Neuronal stem cell (in vitro differentiated cells): ENCODE measurements at regions not wholly inside any gene's neighbourhood (a gene's known extent, or its start where the extent isn't known, plus 50 kb on each side); places are given as distances from the start of the nearest gene placed in this dataset.

Experiments used
- DNase-seq: peaks from one replicate; pipeline ENCODE4 v3.0.0-alpha.2; 2013; ENCODE audit warnings: low spot score
- H2AFZ ChIP-seq: one replicate; pipeline ENCODE4 v1.6.1; 2013; ENCODE audit warnings: mild to moderate bottlenecking, low read length, inconsistent platforms
- H2AK5ac ChIP-seq: 2 replicates; pipeline ENCODE4 v1.6.1; 2013; ENCODE audit warnings: low read depth, mild to moderate bottlenecking, inconsistent platforms, low read length, moderate library complexity, mixed read lengths
- H2BK120ac ChIP-seq: 2 replicates; pipeline ENCODE4 v1.6.1; 2013; ENCODE audit warnings: low read depth, mild to moderate bottlenecking, inconsistent platforms, low read length, moderate library complexity, mixed read lengths
- H2BK12ac ChIP-seq: one replicate; pipeline ENCODE4 v1.6.1; 2013; ENCODE audit warnings: low read length, inconsistent platforms
- H2BK15ac ChIP-seq: 2 replicates; pipeline ENCODE4 v1.6.1; 2013; ENCODE audit warnings: mild to moderate bottlenecking, low read length, inconsistent platforms, mixed read lengths
- H2BK5ac ChIP-seq: one replicate; pipeline ENCODE4 v1.6.1; 2013; ENCODE audit warnings: inconsistent platforms, mild to moderate bottlenecking, low read length, moderate library complexity
- H3K14ac ChIP-seq: one replicate; pipeline ENCODE4 v1.6.1; 2013; ENCODE audit warnings: low read length, inconsistent platforms
- H3K18ac ChIP-seq: 2 replicates; pipeline ENCODE4 v1.6.1; 2013; ENCODE audit warnings: low read length, inconsistent platforms
- H3K23ac ChIP-seq: 2 replicates; pipeline ENCODE4 v1.6.1; 2013; ENCODE audit warnings: low read depth, mild to moderate bottlenecking, mixed read lengths, low read length, inconsistent platforms; ENCODE audit not compliant: poor library complexity
- H3K27ac ChIP-seq: replicated peaks from 3 replicates; pipeline ENCODE4 v1.5.1; 2013; ENCODE audit warnings: low read length, inconsistent platforms
- H3K27me3 ChIP-seq, 3 experiments: 2 replicates each; pipeline ENCODE4 v1.6.1; 2013; ENCODE audit warnings: low read length in 3 of 3, mild to moderate bottlenecking in 2 of 3, inconsistent platforms in 1 of 3, low read depth in 1 of 3, mixed read lengths in 1 of 3, moderate library complexity in 1 of 3; ENCODE audit not compliant: control insufficient read depth in 3 of 3, insufficient read depth in 3 of 3
- H3K36me3 ChIP-seq, 2 donors: replicated peaks in 1 of 2; 2 replicates each; pipeline ENCODE4 v1.6.1; 2013; ENCODE audit warnings: low read length in 2 of 2; ENCODE audit not compliant: control insufficient read depth in 2 of 2, insufficient read depth in 2 of 2
- H3K4ac ChIP-seq: 2 replicates; pipeline ENCODE4 v1.6.1; 2013; ENCODE audit warnings: inconsistent platforms, mild to moderate bottlenecking, low read length, moderate library complexity
- H3K4me1 ChIP-seq, 2 donors: 1 replicate in 1 of 2; 2 replicates in 1 of 2; pipeline ENCODE4 v1.6.1; 2013; ENCODE audit warnings: low read length in 2 of 2, low read depth in 1 of 2; ENCODE audit not compliant: control insufficient read depth in 2 of 2, insufficient read depth in 1 of 2
- H3K4me2 ChIP-seq: one replicate; pipeline ENCODE4 v1.6.1; 2013; ENCODE audit warnings: mild to moderate bottlenecking, low read length, inconsistent platforms; ENCODE audit not compliant: insufficient read depth, poor library complexity, severe bottlenecking
- H3K4me3 ChIP-seq, 2 donors: 2 replicates each; pipeline ENCODE4 v1.5.1; 2013; ENCODE audit warnings: low read length in 2 of 2, mild to moderate bottlenecking in 2 of 2, inconsistent platforms in 1 of 2, moderate library complexity in 1 of 2
- H3K79me1 ChIP-seq: one replicate; pipeline ENCODE4 v1.6.1; 2013; ENCODE audit warnings: low read depth, mild to moderate bottlenecking, inconsistent platforms, low read length, moderate library complexity
- H3K9ac ChIP-seq: one replicate; pipeline ENCODE4 v1.6.1; 2013; ENCODE audit warnings: mild to moderate bottlenecking, low read depth, low read length, inconsistent platforms; ENCODE audit not compliant: poor library complexity
- H3K9me3 ChIP-seq, 2 donors: replicated peaks in 1 of 2; 2 replicates each; pipeline versions ENCODE3 to v1.6.1; 2013; ENCODE audit warnings: low read length in 2 of 2, mild to moderate bottlenecking in 2 of 2, inconsistent platforms in 1 of 2, low read depth in 1 of 2, mixed read lengths in 1 of 2, moderate library complexity in 1 of 2; ENCODE audit not compliant: control insufficient read depth in 2 of 2, insufficient read depth in 1 of 2
- H4K8ac ChIP-seq: one replicate; pipeline ENCODE4 v1.6.1; 2013; ENCODE audit warnings: low read depth, mild to moderate bottlenecking, inconsistent platforms, low read length, moderate library complexity
- H4K91ac ChIP-seq: one replicate; pipeline ENCODE4 v1.6.1; 2013; ENCODE audit warnings: low read length, low read depth, mild to moderate bottlenecking, inconsistent platforms; ENCODE audit not compliant: poor library complexity
- WGBS, 2 donors: extraction: QIAGEN DNeasy Blood & Tissue Kit; methylation state at CpG; one replicate each; pipeline ENCODE4 v1.1.7; 2013; ENCODE audit warnings: missing lambda C conversion rate in 2 of 2, mixed read lengths in 1 of 2; ENCODE audit not compliant: insufficient read length in 2 of 2, insufficient replicate concordance in 1 of 2; ENCODE audit errors: extremely low coverage in 2 of 2; 5-methylcytosine and 5-hydroxymethylcytosine counted together

DNA sequence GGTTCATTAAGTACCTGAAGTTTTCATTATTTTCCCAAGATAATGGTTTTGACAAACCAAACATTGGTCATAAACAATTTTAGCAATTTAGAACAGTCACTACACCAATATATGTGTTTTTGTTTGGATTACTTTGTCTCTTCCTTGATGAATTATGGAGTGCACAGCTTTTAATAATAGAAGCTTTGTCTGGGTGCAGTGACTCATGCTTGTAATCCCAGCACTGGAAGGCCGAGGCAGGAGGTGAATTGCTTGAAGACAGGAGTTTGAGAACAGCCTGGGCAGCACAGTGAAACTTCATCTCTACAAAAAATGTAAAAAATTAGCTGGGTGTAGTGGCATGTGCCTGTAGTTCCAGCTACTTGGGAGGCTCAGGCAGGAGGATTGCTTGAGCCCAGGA, 89.4 kb upstream of the ANKEF1 start:
- Histone ChIP-seq H3K4ac (no peak overlapping the region), H2BK5ac (no peak overlapping the region)

DNA sequence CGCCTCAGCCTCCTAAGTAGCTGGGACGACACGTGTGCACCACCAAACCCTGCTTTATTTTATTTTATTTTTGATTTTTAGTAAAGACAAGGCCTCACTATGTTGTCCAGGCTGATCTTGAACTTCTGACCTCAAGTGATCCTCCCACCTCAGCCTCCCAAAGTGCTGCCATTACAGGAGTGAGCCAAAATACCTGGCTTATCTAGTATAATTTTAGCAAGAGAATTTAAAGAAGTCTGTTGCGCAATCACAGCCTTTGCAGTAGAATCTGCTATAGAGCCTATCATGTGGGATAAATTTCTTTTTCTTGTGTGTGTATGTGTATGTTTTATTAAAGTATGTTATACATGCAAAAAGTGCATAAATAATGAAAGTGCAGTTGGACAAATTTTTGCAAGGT, 92.1 kb upstream of the ANKEF1 start:
- no peaks in the 10 kb centered on the region for H3K4me1 ChIP-seq
- no peak overlapping the region for H3K4me3 ChIP-seq
- no peak overlapping the region for H4K91ac ChIP-seq
- no peak for DNase-seq
- no peak overlapping the region for H2AK5ac ChIP-seq
- H2BK15ac ChIP-seq = no peak overlapping the region
- no peak overlapping the region for H3K9ac ChIP-seq
- no peak overlapping the region for H3K4me2 ChIP-seq
- WGBS, 2 donors = no CpG with 5 or more reads among the region's 4 CpGs
- no peak overlapping the region for H4K8ac ChIP-seq
- H3K18ac ChIP-seq = no peak overlapping the region
- no peak overlapping the region for H3K27ac ChIP-seq
- H3K4ac ChIP-seq = no peak overlapping the region
- no peak overlapping the region for H2BK5ac ChIP-seq
- H3K23ac ChIP-seq = no peak overlapping the region
- H3K14ac ChIP-seq = no peak overlapping the region
- H2BK120ac ChIP-seq = no peak overlapping the region
- H3K79me1 ChIP-seq = no peaks in the 10 kb centered on the region
- H2BK12ac ChIP-seq = no peak overlapping the region
- no peaks in the 10 kb centered on the region for H3K36me3 ChIP-seq
- H3K27me3 ChIP-seq = no peaks in the 10 kb centered on the region
- H2AFZ ChIP-seq = no peak overlapping the region
- no peaks in the 10 kb centered on the region for H3K9me3 ChIP-seq

More for the DNA sequence above, 89.4 kb upstream of the ANKEF1 start:
- Histone ChIP-seq H4K8ac (no peak overlapping the region), H2AK5ac (no peak overlapping the region), H3K79me1 (no peaks in the 10 kb centered on the region), H3K9ac (no peak overlapping the region), H3K23ac (no peak overlapping the region), H3K4me2 (no peak overlapping the region), H4K91ac (no peak overlapping the region), H2AFZ (no peak overlapping the region), H2BK12ac (no peak overlapping the region), H3K14ac (no peak overlapping the region), H3K18ac (no peak overlapping the region), H2BK120ac (no peak overlapping the region), H3K9me3 (no peaks in the 10 kb centered on the region), H3K27me3 (no peaks in the 10 kb centered on the region), H3K27ac (no peak overlapping the region), H3K4me3 (no peak overlapping the region), H3K36me3 (no peaks in the 10 kb centered on the region), H2BK15ac (no peak overlapping the region), H3K4me1 (no peaks in the 10 kb centered on the region)
- DNase-seq = peak; percentile 8
- WGBS, 2 donors = no CpG with 5 or more reads among the region's 1 CpG

DNA sequence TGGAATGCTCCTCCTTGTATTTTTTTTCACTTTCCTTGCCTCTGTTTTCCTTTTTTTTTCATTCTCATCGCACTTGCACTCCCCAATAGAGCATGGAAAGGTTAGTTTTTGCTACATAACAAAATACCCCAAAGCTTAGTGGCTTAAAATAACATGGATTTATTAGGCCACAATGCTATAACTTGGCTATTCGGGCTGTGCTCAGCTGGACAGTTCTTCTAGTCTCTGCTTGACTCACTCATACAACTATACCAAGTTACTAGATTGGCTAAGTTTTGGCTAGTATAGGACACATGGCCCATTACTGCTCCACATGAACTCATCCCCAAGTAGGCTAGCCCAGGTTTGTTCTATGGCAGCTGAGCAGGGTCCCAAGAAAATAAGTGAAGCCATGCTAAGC, 94.5 kb upstream of the ANKEF1 start:
- H4K8ac ChIP-seq = no peak overlapping the region
- H4K91ac ChIP-seq = no peak overlapping the region
- WGBS, 2 donors = no CpG with 5 or more reads among the region's 2 CpGs
- no peak overlapping the region for H3K4me3 ChIP-seq
- no peaks in the 10 kb centered on the region for H3K36me3 ChIP-seq
- no peak overlapping the region for H2BK5ac ChIP-seq
- DNase-seq = no peak
- no peak overlapping the region for H2BK120ac ChIP-seq
- H3K4me1 ChIP-seq = no peaks in the 10 kb centered on the region
- no peak overlapping the region for H3K23ac ChIP-seq
- H3K27ac ChIP-seq = no peak overlapping the region
- no peak overlapping the region for H3K4me2 ChIP-seq
- H3K14ac ChIP-seq = no peak overlapping the region
- H3K27me3 ChIP-seq = no peaks in the 10 kb centered on the region
- no peak overlapping the region for H2BK12ac ChIP-seq
- H2AK5ac ChIP-seq = no peak overlapping the region
- no peaks in the 10 kb centered on the region for H3K79me1 ChIP-seq
- H2BK15ac ChIP-seq = no peak overlapping the region
- no peak overlapping the region for H3K18ac ChIP-seq
- no peak overlapping the region for H3K9ac ChIP-seq
- H3K9me3 ChIP-seq = no peaks in the 10 kb centered on the region
- no peak overlapping the region for H3K4ac ChIP-seq
- no peak overlapping the region for H2AFZ ChIP-seq

DNA sequence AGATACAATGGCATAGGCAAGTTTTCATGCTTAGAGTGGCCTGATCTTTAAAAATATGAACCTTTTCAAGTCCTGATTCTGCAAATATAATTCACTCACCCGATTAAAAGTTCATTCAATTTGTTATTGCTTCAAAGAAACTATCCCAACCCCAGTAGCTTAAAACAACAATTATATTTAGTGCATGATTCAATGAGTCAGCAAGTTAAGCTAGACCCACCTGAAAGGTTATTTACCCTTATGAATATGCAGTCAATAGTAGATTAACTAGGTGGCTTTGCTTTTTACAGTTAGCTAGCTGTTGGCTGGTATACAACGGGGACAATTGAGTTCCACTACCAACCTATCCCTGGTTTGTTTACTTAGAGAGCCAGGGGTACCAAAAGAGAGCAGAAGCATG, 95.6 kb upstream of the ANKEF1 start:
- Histone ChIP-seq H3K4ac (no peak overlapping the region), H3K4me3 (no peak overlapping the region), H3K18ac (no peak overlapping the region), H3K4me2 (no peak overlapping the region), H2BK12ac (no peak overlapping the region), H4K8ac (no peak overlapping the region), H3K27ac (no peak overlapping the region), H4K91ac (no peak overlapping the region), H3K23ac (no peak overlapping the region), H3K79me1 (no peaks in the 10 kb centered on the region), H2BK5ac (no peak overlapping the region), H2AK5ac (no peak overlapping the region), H2BK15ac (no peak overlapping the region), H3K4me1 (no peaks in the 10 kb centered on the region), H3K9ac (no peak overlapping the region), H3K36me3 (no peaks in the 10 kb centered on the region), H2AFZ (no peak overlapping the region), H3K27me3 (no peaks in the 10 kb centered on the region), H3K14ac (no peak overlapping the region), H2BK120ac (no peak overlapping the region), H3K9me3 (no peaks in the 10 kb centered on the region)
- no CpG with 5 or more reads among the region's 2 CpGs for WGBS, 2 donors
- no peak for DNase-seq
